Mesenchymal stem cell (in vitro differentiated cells and primary cell): ENCODE measurements at regions not wholly inside any gene's neighbourhood (a gene's known extent, or its start where the extent isn't known, plus 50 kb on each side); places are given as distances from the start of the nearest gene placed in this dataset.
A peak's percentile ranks its signal among the peaks of the same experiment; 100 is the strongest.

ENCODE experiments used
- DNase-seq: peaks from one replicate; pipeline ENCODE4 v3.0.0-alpha.2; 2013
- H2AFZ ChIP-seq: one replicate; pipeline ENCODE4 v1.6.1; 2013; ENCODE audit warnings: low read depth, mild to moderate bottlenecking, control low read depth, inconsistent platforms, low read length, moderate library complexity
- H2AK5ac ChIP-seq: 2 replicates; pipeline ENCODE4 v1.6.1; 2013; ENCODE audit warnings: low read length, moderate library complexity, mild to moderate bottlenecking, inconsistent platforms; ENCODE audit not compliant: severe bottlenecking
- H2BK120ac ChIP-seq: one replicate; pipeline ENCODE4 v1.6.1; 2013; ENCODE audit warnings: low read depth, mild to moderate bottlenecking, inconsistent platforms, low read length, moderate library complexity
- H2BK12ac ChIP-seq, 2 experiments: one replicate each; pipeline ENCODE4 v1.6.1; 2013; ENCODE audit warnings: inconsistent platforms in 2 of 2, low read length in 2 of 2, mild to moderate bottlenecking in 2 of 2, moderate library complexity in 2 of 2, control low read depth in 1 of 2
- H2BK15ac ChIP-seq: one replicate; pipeline ENCODE4 v1.6.1; 2013; ENCODE audit warnings: mild to moderate bottlenecking, low read depth, inconsistent platforms; ENCODE audit not compliant: poor library complexity, severe bottlenecking
- H2BK5ac ChIP-seq: 2 replicates; pipeline ENCODE4 v1.6.1; 2013; ENCODE audit warnings: low read depth, mild to moderate bottlenecking, low read length, control low read depth, inconsistent platforms; ENCODE audit not compliant: poor library complexity, severe bottlenecking
- H3K14ac ChIP-seq, 2 experiments: one replicate each; pipeline ENCODE4 v1.6.1; 2013; ENCODE audit warnings: inconsistent platforms in 2 of 2, low read length in 2 of 2, control low read depth in 1 of 2, mild to moderate bottlenecking in 1 of 2, moderate library complexity in 1 of 2
- H3K18ac ChIP-seq, 2 experiments: one replicate each; pipeline ENCODE4 v1.6.1; 2013; ENCODE audit warnings: inconsistent platforms in 2 of 2, low read length in 2 of 2, control low read depth in 1 of 2, low read depth in 1 of 2, mild to moderate bottlenecking in 1 of 2
- H3K23ac ChIP-seq, 2 experiments: one replicate each; pipeline ENCODE4 v1.6.1; 2013; ENCODE audit warnings: inconsistent platforms in 2 of 2, low read length in 2 of 2, mild to moderate bottlenecking in 2 of 2, moderate library complexity in 2 of 2, control low read depth in 1 of 2
- H3K27ac ChIP-seq: 2 replicates; pipeline ENCODE4 v1.5.1; 2013; ENCODE audit warnings: mild to moderate bottlenecking, moderate library complexity, low read length, control low read depth, inconsistent platforms; ENCODE audit not compliant: poor library complexity, severe bottlenecking
- H3K27me3 ChIP-seq, 2 experiments: 2 replicates each; pipeline versions ENCODE4 v1.6.1 to v1.7.0; 2013; ENCODE audit warnings: low read length in 2 of 2, mild to moderate bottlenecking in 2 of 2, moderate library complexity in 2 of 2, control low read depth in 1 of 2, inconsistent platforms in 1 of 2; ENCODE audit not compliant: control insufficient read depth in 1 of 2, insufficient read depth in 1 of 2
- H3K36me3 ChIP-seq, 2 experiments: 2 replicates each; pipeline versions ENCODE4 v1.6.1 to v1.7.0; 2013; ENCODE audit warnings: low read length in 2 of 2, control low read depth in 1 of 2, inconsistent platforms in 1 of 2, low read depth in 1 of 2, mild to moderate bottlenecking in 1 of 2; ENCODE audit not compliant: insufficient read depth in 2 of 2, control insufficient read depth in 1 of 2
- H3K4ac ChIP-seq, 2 experiments: one replicate each; pipeline ENCODE4 v1.6.1; 2013; ENCODE audit warnings: inconsistent platforms in 2 of 2, low read length in 2 of 2, mild to moderate bottlenecking in 2 of 2, moderate library complexity in 2 of 2, control low read depth in 1 of 2, low read depth in 1 of 2
- H3K4me1 ChIP-seq: 2 replicates; pipeline ENCODE4 v1.6.1; 2013; ENCODE audit warnings: low read depth, low read length, control low read depth; ENCODE audit not compliant: control insufficient read depth, insufficient read depth
- H3K4me2 ChIP-seq: 2 replicates; pipeline ENCODE4 v1.6.1; 2013; ENCODE audit warnings: low read length, mild to moderate bottlenecking, inconsistent platforms; ENCODE audit not compliant: poor library complexity, severe bottlenecking
- H3K4me3 ChIP-seq, 2 experiments: 2 replicates each; pipeline versions ENCODE4 v1.5.1 to v1.7.0; 2013; ENCODE audit warnings: low read length in 2 of 2, mild to moderate bottlenecking in 2 of 2, control low read depth in 1 of 2, low read depth in 1 of 2; ENCODE audit not compliant: insufficient read depth in 1 of 2
- H3K79me1 ChIP-seq: replicated peaks from 2 replicates; pipeline ENCODE4 v1.6.1; 2013; ENCODE audit warnings: mild to moderate bottlenecking, control low read depth, low read length, inconsistent platforms; ENCODE audit not compliant: poor library complexity, severe bottlenecking
- H3K9ac ChIP-seq: 2 replicates; pipeline ENCODE4 v1.7.0; 2013; ENCODE audit warnings: mild to moderate bottlenecking, low read length, moderate library complexity
- H3K9me3 ChIP-seq: 2 replicates; pipeline ENCODE4 v1.7.0; 2013; ENCODE audit warnings: mild to moderate bottlenecking, low read length; ENCODE audit not compliant: control insufficient read depth
- H4K8ac ChIP-seq: one replicate; pipeline ENCODE4 v1.6.1; 2013; ENCODE audit warnings: inconsistent platforms, mild to moderate bottlenecking, low read length, moderate library complexity
- H4K91ac ChIP-seq: one replicate; pipeline ENCODE4 v1.6.1; 2013; ENCODE audit warnings: mild to moderate bottlenecking, low read length, inconsistent platforms
- WGBS: methylation state at CpG from one replicate; pipeline ENCODE4 v1.1.7; 2013; ENCODE audit warnings: mixed read lengths; 5-methylcytosine and 5-hydroxymethylcytosine counted together

DNA sequence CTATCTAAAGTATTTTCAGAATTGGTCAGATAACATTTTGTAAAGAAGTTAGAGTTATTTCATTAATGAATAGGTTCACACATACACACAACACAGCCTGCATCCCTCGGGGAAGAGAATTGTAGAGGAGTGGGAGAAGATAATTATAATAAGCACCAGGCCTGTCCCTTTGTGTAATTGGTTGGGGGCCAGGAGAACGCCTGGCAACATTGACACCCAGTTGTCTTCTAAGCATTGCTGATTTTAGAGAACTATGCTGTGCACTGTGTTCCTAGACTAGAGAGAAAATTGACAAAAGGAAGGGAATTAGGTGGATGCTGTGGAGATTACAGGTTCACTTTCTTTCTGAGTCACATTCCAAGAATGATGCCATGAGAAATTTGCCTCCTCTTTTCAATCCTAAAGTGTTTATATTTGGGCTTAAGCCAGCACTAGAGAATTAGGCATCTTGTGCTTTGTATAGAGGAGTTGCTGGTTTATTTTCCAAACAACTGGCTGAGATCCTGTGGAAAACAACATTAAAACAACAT, 247.6 kb downstream of the COX7C start:
- no peak overlapping the region for H3K4me2 ChIP-seq
- no peak overlapping the region for H3K14ac ChIP-seq
- H3K18ac ChIP-seq: no peak overlapping the region
- no peak overlapping the region for H2AK5ac ChIP-seq
- H3K4me3 ChIP-seq: no peak overlapping the region
- H3K79me1 ChIP-seq: no peaks in the 10 kb centered on the region
- H3K4ac ChIP-seq: no peak overlapping the region
- no peak for DNase-seq
- H3K36me3 ChIP-seq: no peaks in the 10 kb centered on the region
- H2BK15ac ChIP-seq: no peak overlapping the region
- no peaks in the 10 kb centered on the region for H3K4me1 ChIP-seq
- H2BK5ac ChIP-seq: no peak overlapping the region
- no peak overlapping the region for H2BK120ac ChIP-seq
- H3K9ac ChIP-seq: no peak overlapping the region
- peaks cover 0 to 4% of the 10 kb centered on the region in 2 experiments for H3K27me3 ChIP-seq
- no peak overlapping the region for H4K8ac ChIP-seq
- no peak overlapping the region for H3K27ac ChIP-seq
- H3K23ac ChIP-seq: no peak overlapping the region
- no peak overlapping the region for H2BK12ac ChIP-seq
- H3K9me3 ChIP-seq: no peaks in the 10 kb centered on the region
- WGBS: 85% methylated on average over 2 of the region's 2 CpGs
- no peak overlapping the region for H2AFZ ChIP-seq
- no peak overlapping the region for H4K91ac ChIP-seq

DNA sequence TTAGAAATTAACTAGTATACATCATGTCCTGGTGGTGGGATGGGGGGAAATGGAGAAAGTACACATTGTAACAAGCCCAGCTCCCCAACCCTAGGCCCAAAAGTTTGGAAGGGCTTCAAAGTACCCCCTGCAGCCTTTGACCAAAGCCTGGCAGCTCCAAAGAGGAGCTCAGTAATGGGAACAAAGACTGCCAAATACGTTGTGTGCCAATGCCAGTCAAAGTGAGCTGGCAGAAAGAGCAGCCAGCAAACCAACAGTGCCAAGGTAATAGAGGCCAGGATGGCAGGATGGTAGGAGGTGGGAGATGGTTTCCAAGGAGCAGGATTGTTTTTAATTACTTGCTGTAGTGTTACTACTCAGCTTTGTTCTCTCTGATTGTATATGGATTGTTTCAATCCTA, 248.3 kb downstream of the COX7C start:
- no peak overlapping the region for H4K91ac ChIP-seq
- no peak overlapping the region for H2BK120ac ChIP-seq
- peaks cover 0 to 4% of the 10 kb centered on the region in 2 experiments for H3K27me3 ChIP-seq
- H2BK15ac ChIP-seq: no peak overlapping the region
- no peak overlapping the region for H3K9ac ChIP-seq
- no peak overlapping the region for H2AFZ ChIP-seq
- DNase-seq: no peak
- H3K79me1 ChIP-seq: no peaks in the 10 kb centered on the region
- no peak overlapping the region for H3K23ac ChIP-seq
- H3K14ac ChIP-seq: no peak overlapping the region
- H2AK5ac ChIP-seq: no peak overlapping the region
- H3K36me3 ChIP-seq: no peaks in the 10 kb centered on the region
- peak overlapping the region in 1 of 2 experiments; percentile 21 for H3K18ac ChIP-seq
- WGBS: 86% methylated on average over 1 of the region's 1 CpG
- no peak overlapping the region for H2BK5ac ChIP-seq
- no peak overlapping the region for H3K4ac ChIP-seq
- H3K4me3 ChIP-seq: no peak overlapping the region
- no peaks in the 10 kb centered on the region for H3K4me1 ChIP-seq
- no peak overlapping the region for H3K27ac ChIP-seq
- H3K4me2 ChIP-seq: no peak overlapping the region
- H4K8ac ChIP-seq: no peak overlapping the region
- no peaks in the 10 kb centered on the region for H3K9me3 ChIP-seq
- no peak overlapping the region for H2BK12ac ChIP-seq

DNA sequence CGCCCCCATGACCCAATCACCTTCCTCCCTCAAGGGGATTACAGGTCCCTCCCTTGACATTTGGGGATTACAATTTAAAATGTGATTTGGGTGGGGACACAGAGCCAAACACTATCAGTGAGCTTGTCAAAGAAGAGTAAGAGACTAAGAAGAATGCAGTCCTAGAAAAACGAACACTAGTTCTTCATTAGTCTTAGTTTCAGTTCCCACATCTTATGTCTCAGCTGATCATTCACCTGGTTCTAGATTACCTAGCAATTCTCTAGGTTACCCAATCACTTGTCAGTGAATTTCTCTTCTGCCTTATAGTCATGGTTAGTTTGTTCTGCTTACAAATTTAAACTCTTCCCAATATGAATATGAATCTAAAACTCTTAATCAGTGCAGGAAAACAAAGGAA, 251.5 kb downstream of the COX7C start:
- 62% methylated on average over 1 of the region's 2 CpGs for WGBS
- H2BK120ac ChIP-seq: no peak overlapping the region
- no peak for DNase-seq
- H3K4me1 ChIP-seq: no peaks in the 10 kb centered on the region
- H3K23ac ChIP-seq: no peak overlapping the region
- H3K9me3 ChIP-seq: no peaks in the 10 kb centered on the region
- no peak overlapping the region for H2BK15ac ChIP-seq
- no peak overlapping the region for H4K91ac ChIP-seq
- no peak overlapping the region for H3K4ac ChIP-seq
- H3K9ac ChIP-seq: no peak overlapping the region
- H4K8ac ChIP-seq: no peak overlapping the region
- H3K14ac ChIP-seq: no peak overlapping the region
- no peak overlapping the region for H3K4me2 ChIP-seq
- H3K36me3 ChIP-seq: no peaks in the 10 kb centered on the region
- no peak overlapping the region for H2AK5ac ChIP-seq
- no peaks in the 10 kb centered on the region for H3K79me1 ChIP-seq
- no peak overlapping the region for H2BK5ac ChIP-seq
- no peak overlapping the region for H3K27ac ChIP-seq
- no peak overlapping the region for H3K18ac ChIP-seq
- no peak overlapping the region for H2BK12ac ChIP-seq
- H3K4me3 ChIP-seq: no peak overlapping the region
- peaks cover 0 to 4% of the 10 kb centered on the region in 2 experiments for H3K27me3 ChIP-seq
- no peak overlapping the region for H2AFZ ChIP-seq

DNA sequence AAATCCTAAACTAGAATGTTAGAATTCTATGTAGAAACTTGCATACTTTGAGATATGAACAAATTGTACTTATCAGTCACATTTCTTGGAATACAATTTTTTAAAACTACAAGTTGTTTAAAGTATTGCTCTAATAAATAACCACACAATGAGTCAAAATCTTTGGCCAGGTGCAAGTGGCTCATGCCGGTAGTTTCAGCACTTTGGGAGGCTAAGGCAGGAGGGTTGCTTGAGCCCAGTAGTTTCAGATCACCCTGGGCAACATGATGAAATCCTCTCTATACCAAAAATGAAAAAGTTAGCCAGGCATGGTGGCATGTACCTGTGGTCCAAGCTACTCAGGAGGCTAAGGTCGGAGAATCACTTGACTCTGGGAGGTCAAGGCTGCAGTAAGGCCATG, 257.8 kb downstream of the COX7C start:
- Histone ChIP-seq H3K4ac (no peak overlapping the region), H3K9me3 (no peaks in the 10 kb centered on the region), H2AK5ac (no peak overlapping the region), H4K91ac (no peak overlapping the region), H4K8ac (no peak overlapping the region), H2AFZ (no peak overlapping the region), H3K79me1 (no peaks in the 10 kb centered on the region), H3K36me3 (no peaks in the 10 kb centered on the region), H3K9ac (no peak overlapping the region), H3K27ac (no peak overlapping the region), H2BK15ac (no peak overlapping the region), H3K4me1 (no peaks in the 10 kb centered on the region), H3K18ac (no peak overlapping the region), H2BK12ac (no peak overlapping the region), H3K4me3 (no peak overlapping the region), H3K23ac (no peak overlapping the region), H3K4me2 (no peak overlapping the region), H3K27me3 (peaks cover 0 to 4% of the 10 kb centered on the region in 2 experiments), H2BK120ac (no peak overlapping the region), H2BK5ac (no peak overlapping the region), H3K14ac (no peak overlapping the region)
- no peak for DNase-seq
- 100% methylated on average over 2 of the region's 2 CpGs for WGBS
